ENCODE measurements at regions not wholly inside any gene's neighbourhood (a gene's known extent, or its start where the extent isn't known, plus 50 kb on each side); places are given as distances from the start of the nearest gene placed in this dataset.
"Not testable (repeated sequence)": the region's sequence is repeated elsewhere in the genome, so short reads cannot be mapped to it uniquely, and the experiment has no call there.

DNA sequence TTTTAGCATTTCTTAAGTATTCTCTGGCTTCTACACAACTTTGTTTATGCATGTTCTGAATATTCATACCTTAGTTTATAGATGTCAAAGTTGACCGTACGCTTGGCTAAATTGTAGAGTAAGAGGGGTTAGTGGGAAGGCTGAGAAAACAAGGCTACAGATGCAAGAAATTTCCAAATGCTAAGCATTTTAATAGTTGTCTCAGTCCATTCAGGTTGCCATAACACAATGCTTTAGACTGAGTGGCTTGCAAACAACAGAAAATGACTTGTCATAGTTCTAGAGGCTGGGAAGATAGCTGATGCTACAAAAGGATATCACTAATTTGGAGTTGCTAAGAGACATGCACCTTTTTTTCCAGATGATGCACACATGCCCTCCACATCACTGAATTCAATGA is 53.0 kb upstream of the C1QTNF3 start:
- DNase-seq: not testable (repeated sequence)

DNA sequence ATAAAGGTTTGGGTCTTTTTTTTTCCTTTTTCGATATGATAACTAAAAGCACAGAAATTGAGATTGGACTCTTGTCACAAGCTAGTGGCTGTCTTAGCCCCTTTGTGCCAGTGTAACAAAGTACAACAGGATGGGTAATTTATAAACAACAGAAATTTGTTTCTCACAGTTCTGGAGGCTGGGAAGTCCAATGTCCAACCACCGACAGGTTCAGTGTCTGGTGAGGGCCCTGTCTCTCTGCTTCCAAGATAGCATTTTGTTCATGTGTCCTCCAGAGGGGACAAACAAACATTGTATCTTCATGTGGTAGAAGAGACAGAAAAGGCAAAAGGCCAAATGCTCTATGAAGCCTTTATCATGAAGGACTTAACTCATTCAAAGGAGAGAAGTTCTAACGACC is 56.9 kb upstream of the C1QTNF3 start:
- not testable (repeated sequence) for DNase-seq

DNA sequence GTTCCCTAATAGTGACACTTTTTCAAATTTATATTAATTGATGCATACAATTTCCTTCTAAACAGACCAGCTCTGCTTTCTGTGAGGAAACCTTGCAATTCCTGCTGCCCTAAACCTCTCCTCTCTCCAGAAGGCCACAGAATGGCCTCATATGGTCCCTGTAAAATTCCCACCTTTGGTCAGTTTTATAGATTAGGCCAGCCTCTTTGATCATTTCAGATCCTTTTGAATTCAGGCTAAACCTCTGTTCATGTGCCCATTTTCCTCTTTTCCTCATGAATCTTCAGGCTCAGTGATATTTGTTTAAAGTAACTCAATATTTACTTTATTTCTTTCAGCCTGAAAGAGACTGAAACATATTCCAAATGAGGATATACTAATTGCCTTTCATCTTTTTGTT is 58.6 kb upstream of the C1QTNF3 start:
- DNase-seq: not testable (repeated sequence)

DNA sequence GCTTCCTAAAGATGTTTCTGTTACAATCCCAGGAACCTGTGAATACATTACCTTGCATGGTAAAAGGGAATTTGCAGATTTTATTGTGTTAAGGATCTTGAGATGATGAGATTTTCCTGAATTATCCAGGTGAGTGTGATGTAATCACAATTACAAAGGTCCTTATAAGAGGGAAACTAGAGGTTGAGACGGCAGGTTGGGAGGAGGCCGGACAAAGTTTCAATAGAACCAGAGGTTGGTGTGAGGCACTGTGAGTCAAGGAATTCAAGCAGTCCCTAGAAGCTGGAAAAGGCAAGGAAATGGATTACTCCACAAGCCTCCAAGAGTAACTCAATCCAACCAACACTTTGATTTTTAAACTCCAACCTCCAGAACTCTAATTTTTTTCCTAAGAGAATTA is 65.9 kb upstream of the C1QTNF3 start:
- not testable (repeated sequence) for DNase-seq

DNA sequence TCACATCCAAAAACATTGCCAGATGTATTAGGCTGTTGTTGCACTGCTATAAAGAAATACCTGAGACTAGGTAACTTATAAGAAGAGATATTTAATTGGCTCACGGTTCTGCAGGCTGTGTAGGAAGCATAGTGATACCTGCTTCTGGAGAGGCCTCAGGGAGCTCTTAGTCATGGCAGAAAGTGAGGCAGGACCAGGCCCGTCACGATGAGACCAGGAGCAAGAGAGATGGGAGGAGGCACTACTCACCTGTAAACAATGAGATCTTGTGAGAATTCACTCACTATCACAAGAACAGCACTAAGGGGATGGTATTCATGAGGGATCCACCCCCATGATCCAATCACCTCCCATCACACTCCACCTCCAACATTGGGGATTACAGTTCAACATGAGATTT is 81.3 kb upstream of the C1QTNF3 start:
- DNase-seq: not testable (repeated sequence)

DNA sequence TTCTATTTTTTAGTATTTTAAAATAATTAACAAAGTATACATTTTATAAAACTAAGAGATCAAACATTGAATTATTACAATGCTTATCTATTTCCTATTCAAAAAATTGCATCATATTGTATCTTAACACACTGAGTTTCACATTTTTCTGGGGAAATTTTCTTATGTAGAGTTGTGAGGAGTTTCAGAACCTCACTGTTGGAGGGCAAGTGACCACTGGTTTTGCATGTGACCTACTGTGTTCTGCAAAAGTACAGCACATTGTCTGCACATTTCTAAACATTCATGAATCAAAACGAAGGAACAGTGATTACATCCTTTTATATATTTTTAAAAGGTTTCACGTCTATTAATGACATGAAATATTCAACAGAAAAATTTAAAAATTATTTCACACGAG is 82.3 kb upstream of the C1QTNF3 start:
- not testable (repeated sequence) for DNase-seq

DNA sequence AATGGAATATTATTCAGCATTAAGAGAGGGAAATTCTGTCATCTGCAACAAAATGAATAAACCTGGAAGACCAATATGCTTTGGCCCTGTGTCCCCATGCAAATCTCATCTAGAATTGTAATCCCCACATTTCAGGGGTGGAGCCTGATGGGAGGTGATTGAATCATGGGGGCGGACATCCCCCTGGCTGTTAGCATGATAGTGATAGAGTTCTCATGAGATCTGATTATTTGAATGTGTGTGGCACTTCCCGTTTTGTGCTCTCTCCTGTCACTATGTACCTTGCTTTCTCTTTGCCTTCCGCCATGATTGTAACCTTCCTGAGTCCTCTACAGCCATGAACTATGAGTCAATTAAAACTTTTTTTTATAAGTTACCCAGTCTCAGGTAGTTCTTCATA is 83.7 kb upstream of the C1QTNF3 start:
- not testable (repeated sequence) for DNase-seq

DNA sequence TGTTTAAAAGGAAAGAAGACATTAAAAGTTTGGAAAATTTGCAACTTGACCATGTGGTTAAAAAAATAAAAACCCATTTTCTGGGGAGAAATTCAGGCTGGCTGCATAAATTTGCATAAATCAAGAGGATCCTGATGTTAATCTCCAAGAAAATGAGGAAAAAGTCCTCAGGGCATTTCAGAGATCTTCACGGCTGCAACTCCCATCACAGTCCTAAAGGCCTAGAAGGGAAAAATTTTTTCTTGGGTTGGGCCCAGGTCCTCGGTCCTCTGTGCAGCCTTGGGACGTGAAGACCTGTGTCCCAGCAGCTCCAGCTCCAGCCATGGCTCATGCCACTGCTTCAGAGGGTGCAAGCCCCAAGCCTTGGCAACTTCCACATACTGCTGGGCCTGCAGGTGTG is 84.8 kb upstream of the C1QTNF3 start:
- not testable (repeated sequence) for DNase-seq

DNA sequence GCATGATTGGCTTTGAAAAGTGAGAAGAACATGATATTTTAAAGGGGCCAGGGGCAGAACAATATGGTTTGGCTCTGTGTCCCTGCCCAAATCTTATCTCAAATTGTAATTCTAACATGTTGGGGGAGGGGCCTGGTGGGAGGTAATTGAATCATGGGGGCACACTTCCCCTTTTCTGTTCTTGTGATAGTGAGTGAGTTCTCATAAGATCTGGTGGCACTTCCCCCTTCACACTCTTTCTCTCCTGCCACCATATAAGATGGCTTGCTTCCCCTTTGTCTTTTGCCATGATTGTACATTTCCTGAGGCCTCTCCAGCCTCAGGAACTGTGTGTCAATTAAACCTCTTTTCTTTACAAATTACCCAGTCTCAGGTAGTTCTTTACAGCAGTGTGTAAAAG is 85.9 kb upstream of the C1QTNF3 start:
- DNase-seq: not testable (repeated sequence)

DNA sequence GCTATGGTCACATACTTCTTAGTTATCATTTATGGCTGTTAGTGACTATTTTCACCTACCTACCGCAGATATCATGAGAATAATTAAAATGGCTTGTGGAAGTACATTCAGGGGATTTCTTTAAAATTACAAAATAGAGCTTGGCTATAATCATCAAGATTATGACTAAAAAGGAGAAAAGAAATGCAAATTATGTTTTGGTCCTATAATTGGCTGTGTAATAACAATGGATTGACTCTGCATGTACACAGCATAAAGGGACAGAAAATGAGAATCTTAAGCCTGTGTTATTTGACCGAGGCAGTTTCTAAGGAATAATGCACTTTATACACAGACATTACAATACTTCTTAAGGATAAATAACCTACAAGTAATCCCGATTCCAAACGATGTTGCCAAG is 112.0 kb upstream of the C1QTNF3 start:
- DNase-seq: not testable (repeated sequence)

DNA sequence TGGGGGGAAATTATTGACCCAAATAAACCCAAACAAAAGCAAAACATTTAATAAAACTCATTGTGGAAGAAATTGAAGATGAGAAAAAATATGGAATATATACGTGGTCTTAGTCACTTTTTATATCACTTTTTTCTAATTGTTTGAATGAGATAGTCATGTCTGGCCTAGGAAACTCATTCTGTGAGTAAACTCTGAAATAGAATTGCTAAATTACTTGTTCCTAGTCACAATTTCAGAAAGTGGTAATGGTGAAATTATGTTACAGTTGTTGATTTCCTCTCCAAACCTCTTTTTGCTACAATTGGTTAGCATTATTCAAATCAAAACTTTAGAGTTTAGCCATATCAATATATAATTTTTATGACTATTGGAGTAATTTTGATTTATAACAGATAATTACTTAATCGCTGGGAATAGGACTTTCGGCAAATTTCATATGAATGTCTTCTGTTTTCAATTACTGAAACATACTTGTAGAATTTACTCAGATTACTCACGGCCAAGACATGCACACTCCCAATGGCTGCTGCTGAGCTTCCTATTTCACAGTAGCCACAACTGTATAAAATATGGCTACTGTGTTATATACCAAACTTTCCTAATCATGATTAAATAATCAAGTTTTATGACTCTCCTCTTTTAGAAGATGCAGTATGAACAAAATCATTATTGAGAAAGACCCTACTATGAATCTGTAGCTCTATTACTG is 113.8 kb upstream of the C1QTNF3 start:
- not testable (repeated sequence) for DNase-seq

DNA sequence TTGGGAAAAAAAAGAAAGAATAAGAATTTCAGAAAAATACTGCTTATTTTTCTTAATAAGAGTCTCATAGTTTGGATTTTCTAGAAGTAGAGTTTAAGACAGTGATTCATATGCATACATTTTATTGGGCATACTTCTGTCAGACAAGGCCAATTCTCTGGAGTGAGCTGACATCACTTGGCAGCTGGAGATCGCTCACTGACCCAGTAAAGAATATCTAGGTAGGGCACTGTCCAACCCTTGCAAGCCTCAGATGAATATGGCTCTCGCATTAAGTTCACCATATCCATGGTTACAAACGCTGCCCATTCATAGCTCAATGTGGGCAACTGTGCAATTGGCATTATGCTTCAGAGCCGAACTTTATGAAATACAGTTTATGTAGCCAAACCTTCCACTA is 117.9 kb upstream of the C1QTNF3 start:
- DNase-seq: not testable (repeated sequence)

DNA sequence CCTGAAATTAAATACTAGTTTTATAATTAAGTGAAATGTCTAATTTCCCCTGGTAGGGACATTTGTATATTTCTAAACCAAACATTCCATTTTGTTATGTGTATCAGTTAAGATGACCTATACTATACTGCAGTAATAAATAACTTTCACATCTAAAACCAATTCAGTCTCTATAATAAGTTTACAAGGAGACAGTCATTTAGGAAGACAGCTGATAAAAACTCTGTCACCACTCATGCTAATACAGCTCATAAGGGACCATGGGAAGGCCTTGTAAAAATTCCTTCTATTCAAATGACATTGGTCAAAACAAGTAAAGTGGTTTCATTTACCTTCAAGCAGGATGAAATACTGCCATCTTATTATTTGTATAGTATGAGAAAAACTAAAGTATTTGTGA is 128.4 kb upstream of the C1QTNF3 start:
- not testable (repeated sequence) for DNase-seq

DNA sequence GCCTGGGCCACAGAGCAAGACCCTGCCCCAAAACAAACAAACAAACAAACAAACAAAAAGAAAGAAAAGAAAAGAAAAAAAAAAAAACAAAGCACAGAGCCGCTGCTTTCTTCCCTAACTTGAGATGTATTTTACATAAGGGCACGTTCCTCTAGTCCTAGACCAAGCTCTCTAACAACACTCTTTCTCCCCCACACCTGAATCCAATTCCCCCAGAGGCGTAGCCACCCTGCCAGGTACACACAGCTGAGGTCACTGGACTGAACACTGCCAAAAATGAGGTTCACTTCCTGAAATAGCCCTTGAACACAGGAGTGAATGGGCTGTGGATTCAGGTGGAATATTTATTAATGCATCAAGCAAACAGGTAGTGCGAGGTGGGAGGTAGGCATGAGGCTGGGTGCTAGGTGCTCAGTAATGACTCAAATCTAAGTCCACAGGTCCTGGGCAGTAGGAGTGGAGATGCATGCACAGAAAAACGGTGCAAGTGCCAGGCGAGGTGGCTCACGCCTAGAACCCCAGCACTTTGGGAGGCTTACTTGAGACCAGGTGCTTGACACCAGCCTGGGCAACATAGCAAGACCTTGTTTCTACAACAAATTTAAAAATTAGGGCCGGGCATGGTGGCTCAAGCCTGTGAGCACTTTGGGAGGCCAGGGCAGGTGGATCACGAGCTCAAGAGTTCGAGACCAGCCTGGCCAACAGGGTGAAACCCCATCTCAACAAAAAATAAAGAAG is 136.6 kb upstream of the C1QTNF3 start:
- not testable (repeated sequence) for DNase-seq

DNA sequence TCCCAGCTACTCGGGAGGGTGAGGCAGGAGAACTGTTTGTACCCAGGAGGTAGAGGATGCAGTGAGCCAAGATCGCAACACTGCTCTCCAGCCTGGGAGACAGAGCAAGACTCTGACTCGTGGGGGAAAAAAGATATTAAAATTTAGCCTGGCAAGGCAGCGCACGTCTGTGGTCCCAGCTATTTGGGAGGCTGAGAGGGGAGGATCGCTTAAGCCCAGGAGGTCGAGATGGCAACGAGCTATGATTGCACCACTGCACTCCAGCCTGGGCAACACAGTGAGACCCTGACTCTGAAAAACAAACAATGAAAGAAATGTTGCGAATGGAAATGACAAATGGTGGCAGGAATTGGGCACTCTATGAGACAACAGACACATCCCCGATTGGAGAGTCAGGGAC is 137.2 kb upstream of the C1QTNF3 start:
- DNase-seq: not testable (repeated sequence)

DNA sequence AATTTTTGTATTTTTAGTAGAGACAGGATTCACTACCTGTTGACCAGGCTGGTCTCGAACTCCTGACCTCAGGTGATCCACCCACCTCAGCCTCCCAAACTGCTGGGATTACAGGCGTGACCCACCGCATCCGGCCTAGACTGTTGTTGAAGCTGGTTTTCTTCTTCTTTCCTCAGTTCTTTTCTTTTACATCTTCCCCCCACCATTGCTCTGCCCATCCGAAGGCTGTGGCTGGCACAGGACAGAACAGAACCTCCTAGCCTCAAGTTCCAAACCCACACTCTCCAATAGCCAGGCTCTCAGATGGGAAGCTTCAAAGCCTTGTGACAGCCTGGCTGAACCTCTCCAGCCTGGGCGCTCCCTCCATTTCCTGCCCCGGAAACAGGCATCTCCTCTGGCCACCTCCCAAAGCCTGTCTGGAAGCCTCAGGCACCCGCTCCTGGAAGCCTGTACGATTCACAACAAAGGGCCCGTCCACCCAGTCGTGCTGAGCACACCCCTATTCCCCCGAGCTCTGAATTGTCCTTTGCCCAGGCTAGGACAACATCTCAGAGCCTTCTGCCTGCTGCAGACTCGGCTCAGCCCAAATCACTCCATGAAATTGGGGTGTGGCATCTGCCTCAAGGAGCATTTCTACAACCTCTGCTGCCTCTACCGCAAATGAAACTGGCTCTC is 138.1 kb upstream of the C1QTNF3 start:
- not testable (repeated sequence) for DNase-seq

DNA sequence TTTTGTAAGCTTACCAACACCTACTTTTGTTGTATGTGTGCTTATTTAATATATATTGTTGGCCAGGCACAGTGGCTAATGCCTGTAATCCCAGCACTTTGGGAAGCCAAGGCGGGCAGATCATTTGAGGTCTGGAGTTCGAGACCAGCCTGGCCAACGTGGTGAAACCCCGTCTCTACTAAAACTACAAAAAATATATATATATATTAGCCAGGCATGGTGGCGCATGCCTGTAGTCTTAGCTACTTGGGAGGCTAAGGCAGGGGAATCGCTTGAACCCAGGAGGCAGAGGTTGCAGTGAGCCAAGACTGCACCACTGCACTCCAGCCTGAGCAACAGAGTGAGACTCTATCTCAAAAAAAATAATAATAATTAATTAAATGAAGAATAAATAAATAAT is 142.0 kb upstream of the C1QTNF3 start:
- not testable (repeated sequence) for DNase-seq

DNA sequence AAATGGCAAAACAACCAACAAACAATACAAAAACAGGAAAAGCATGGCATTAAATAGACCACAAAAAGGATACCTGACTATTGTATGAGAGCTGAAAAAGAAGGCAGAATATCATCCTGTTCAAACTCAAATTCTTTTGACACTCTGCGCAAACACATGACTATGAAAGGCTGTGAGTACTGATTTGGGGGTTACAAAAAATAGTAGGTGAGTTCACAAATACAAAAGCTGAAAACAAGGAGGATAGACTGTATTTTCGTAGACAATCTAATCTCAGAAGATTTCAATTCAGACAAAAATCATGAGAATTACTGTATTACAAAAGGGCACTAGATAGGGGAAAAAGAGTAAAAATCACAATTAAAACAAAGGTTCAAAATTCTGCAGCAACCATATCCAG is 142.6 kb upstream of the C1QTNF3 start:
- DNase-seq: not testable (repeated sequence)

DNA sequence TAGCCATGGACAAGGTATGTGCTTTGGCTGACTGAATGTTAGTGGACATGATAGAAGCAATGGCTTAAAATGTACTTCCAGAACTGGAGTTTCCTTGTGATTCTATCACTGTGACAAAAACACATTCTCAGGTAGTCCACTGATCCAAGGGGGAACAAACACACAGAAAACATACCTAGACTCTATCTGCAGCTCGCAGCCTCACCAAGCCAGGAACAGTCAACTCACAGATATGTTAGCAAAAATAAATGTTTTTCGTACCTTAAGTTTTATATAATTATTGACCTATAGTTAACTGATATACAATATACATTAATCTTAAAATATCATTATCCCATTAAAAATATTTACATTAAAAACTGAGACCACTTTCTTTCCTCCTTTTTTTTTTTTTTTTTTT is 143.1 kb upstream of the C1QTNF3 start:
- DNase-seq: not testable (repeated sequence)

DNA sequence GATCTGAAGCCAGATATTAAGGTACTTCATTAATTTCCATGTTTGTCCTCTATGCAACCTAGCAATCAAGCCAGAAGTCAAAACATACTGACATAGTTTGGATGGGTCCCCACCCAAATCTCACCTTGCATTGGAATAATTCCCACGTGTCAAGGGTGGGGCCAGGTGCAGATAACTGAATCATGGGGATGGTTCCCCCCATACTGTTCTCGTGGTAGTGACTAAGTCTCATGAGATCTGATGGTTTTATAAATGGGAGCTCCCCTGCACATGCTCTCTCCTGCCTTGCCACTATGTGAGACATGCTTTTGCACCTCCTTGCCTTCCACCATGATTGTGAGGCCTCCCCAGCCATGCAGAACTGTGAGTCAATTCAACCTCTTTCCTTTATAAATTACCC is 143.9 kb upstream of the C1QTNF3 start:
- not testable (repeated sequence) for DNase-seq

DNA sequence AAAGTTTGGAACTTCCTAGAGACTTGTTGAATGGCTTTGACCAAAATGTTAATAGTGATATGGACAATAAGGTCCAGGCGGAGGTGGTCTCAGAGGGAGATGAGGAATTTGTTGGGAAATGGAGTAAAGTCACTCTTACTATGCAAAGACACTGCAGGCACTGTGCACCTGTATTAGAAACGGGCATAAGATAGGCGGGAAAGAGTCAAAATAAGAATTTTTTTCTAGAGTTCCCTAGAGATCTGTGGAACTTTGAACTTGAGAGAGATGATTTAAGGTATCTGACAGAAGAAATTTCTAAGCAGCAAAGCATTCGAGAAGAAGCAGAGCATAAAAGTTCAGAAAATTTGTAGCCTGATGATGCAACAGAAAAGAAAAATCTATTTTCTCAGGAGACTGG is 144.4 kb upstream of the C1QTNF3 start:
- not testable (repeated sequence) for DNase-seq

DNA sequence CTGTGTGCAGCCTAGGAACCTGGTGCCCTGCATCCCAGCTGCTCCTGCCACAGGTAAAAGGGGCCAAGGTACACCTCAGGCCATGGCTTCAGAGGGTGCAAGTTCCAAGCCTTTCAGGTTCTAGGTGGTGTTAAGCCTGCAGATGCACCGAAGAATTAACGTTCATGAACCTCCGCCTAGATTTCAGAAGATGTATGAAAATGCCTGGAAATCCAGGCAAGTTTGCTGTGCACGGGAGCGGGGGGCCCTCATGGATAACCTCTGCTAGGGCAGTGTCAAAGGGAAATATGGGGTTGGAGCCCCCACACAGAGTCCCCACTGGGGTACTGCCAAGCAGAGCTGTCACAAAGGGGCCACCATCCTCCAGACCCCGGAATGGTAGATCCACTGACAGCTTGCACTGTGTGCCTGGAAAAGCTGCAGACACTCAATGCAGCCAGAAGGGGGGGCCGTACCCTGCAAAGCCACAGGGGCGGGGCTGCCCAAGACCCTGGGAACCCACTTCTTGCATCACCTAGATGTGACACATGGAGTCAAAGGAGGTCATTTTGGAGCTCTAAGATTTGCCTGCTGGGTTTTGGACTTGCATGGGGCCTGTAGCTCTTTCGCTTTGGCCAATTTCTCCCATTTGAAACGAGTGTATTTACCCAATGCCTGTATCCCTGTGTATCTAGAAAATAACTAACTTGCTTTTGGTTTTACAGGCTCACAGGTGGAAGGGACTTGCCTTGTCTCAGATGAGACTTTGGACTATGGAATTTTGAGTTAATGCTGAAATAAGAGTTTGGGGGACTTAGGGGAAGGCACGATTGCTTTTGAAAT is 145.2 kb upstream of the C1QTNF3 start:
- DNase-seq: peak; percentile 43

DNA sequence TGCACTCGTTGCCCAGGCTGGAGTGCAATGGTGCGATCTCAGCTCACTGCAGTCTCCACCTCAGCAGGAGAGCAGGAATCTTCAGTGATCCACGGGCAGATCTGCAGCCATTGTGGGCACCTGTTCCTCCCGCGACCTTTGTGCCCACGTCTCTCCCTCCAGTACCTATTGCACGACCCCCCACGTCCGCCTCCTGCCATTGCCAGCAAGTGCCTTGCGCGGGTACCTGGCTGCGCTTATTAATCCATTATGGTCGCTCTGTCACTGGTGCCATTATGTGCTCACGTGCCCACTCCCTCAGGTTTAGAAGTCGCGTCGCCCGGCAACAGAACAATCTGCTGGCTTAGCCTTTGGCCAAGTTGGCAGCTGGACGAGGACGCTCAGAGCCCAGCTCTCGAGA is 146.2 kb upstream of the C1QTNF3 start:
- DNase-seq: not testable (repeated sequence)

Measured in central memory CD4-positive, alpha-beta T cell (primary cell).